HL-60/S4 treated with retinoic acid at 250 ng/mL for 4 days and 3 days (cell line): ENCODE measurements at regions not wholly inside any gene's neighbourhood (a gene's known extent, or its start where the extent isn't known, plus 50 kb on each side); places are given as distances from the start of the nearest gene placed in this dataset.
"Not testable (repeated sequence)": the region's sequence is repeated elsewhere in the genome, so short reads cannot be mapped to it uniquely, and the experiment has no call there.

ENCODE experiments used
- in situ Hi-C: fragments of 300-500 bp; cut with MboI; formaldehyde crosslinking; loops from 2 replicates; pipeline ENCODE4 v1.7.0; 2022; ENCODE audit warnings: low sequenced_read_pairs

- in situ Hi-C loops: not testable (repeated sequence)
Measured at GRCh38 chr9:2277644-2278043, 262.5 kb downstream of the SMARCA2 start.

- in situ Hi-C loops: not testable (repeated sequence)
Measured at GRCh38 chr9:2279138-2279537, 264.0 kb downstream of the SMARCA2 start.

- in situ Hi-C loops: no loop called here
Measured at GRCh38 chr9:2281031-2281802, 266.1 kb downstream of the SMARCA2 start.

GRCh38 chr9:2281803-2282185 is 266.6 kb downstream of the SMARCA2 start:
- in situ Hi-C loops: no loop called here

GRCh38 chr9:2284770-2285169 is 269.6 kb downstream of the SMARCA2 start:
- in situ Hi-C loops: no loop called here

GRCh38 chr9:2285416-2286332 is 270.5 kb downstream of the SMARCA2 start:
- in situ Hi-C loops: no loop called here

GRCh38 chr9:2286333-2286705 is 271.2 kb downstream of the SMARCA2 start:
- in situ Hi-C loops: no loop called here

- in situ Hi-C loops: no loop called here
Measured at GRCh38 chr9:2286825-2287455, 271.8 kb downstream of the SMARCA2 start.

GRCh38 chr9:2288309-2288708 is 273.2 kb downstream of the SMARCA2 start:
- in situ Hi-C loops: no loop called here

GRCh38 chr9:2289263-2289662 is 274.1 kb downstream of the SMARCA2 start:
- in situ Hi-C loops: no loop called here

- in situ Hi-C loops: no loop called here
Measured at GRCh38 chr9:2290382-2290781, 275.2 kb downstream of the SMARCA2 start.

GRCh38 chr9:2291980-2292704 is 277.0 kb downstream of the SMARCA2 start:
- in situ Hi-C loops: no loop called here

GRCh38 chr9:2292733-2293132 is 277.6 kb downstream of the SMARCA2 start:
- in situ Hi-C loops: no loop called here

GRCh38 chr9:2297771-2298170 is 282.6 kb downstream of the SMARCA2 start:
- in situ Hi-C loops: no loop called here

GRCh38 chr9:2298217-2298616 is 283.1 kb downstream of the SMARCA2 start:
- in situ Hi-C loops: no loop called here

- in situ Hi-C loops: no loop called here
Measured at GRCh38 chr9:2299156-2299842, 284.2 kb downstream of the SMARCA2 start.

- in situ Hi-C loops: no loop called here
Measured at GRCh38 chr9:2299843-2300205, 284.7 kb downstream of the SMARCA2 start.

GRCh38 chr9:2300325-2300724 is 285.2 kb downstream of the SMARCA2 start:
- in situ Hi-C loops: no loop called here

GRCh38 chr9:2302606-2303005 is 287.5 kb downstream of the SMARCA2 start:
- in situ Hi-C loops: no loop called here

- in situ Hi-C loops: no loop called here
Measured at GRCh38 chr9:2303056-2303455, 287.9 kb downstream of the SMARCA2 start.
